Retinal pigment epithelial cell (primary cell): ENCODE measurements at regions not wholly inside any gene's neighbourhood (a gene's known extent, or its start where the extent isn't known, plus 50 kb on each side); places are given as distances from the start of the nearest gene placed in this dataset.

Experiments used
- DNase-seq: peaks from one replicate; pipeline ENCODE4 v3.0.0-alpha.2; 2010; ENCODE audit warnings: low read depth
- H3K4me3 ChIP-seq: 2 replicates; pipeline ENCODE4 v1.5.1; 2011; ENCODE audit warnings: mild to moderate bottlenecking, low read length, control low read depth, moderate library complexity
- TF ChIP-seq, protein P1 (sequence below): conservative IDR thresholded peaks from 2 replicates; pipeline ENCODE4 v1.5.1; 2011; ENCODE audit warnings: low read depth, low read length, control low read depth, inconsistent platforms

DNA sequence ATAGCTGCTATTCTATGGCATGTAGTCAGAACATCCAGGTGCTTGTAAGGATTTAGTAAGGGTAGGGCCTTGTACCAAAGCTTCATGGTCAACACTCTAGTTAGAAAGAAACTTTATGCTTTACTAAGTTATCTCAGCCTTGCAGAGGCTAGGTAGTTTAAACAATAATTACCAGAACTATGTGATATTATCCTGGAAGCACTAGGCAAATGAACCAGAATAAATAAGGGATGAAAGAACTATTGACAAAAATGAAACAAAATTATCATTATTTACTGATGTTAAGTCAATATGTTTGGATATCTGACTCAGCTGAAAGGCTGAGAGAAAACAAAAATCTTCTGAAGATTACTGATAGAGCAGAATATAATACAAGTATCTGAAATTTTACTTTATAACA is 1089.1 kb upstream of the RAG2 start:
- no peak for DNase-seq
- TF ChIP-seq, protein P1, sequence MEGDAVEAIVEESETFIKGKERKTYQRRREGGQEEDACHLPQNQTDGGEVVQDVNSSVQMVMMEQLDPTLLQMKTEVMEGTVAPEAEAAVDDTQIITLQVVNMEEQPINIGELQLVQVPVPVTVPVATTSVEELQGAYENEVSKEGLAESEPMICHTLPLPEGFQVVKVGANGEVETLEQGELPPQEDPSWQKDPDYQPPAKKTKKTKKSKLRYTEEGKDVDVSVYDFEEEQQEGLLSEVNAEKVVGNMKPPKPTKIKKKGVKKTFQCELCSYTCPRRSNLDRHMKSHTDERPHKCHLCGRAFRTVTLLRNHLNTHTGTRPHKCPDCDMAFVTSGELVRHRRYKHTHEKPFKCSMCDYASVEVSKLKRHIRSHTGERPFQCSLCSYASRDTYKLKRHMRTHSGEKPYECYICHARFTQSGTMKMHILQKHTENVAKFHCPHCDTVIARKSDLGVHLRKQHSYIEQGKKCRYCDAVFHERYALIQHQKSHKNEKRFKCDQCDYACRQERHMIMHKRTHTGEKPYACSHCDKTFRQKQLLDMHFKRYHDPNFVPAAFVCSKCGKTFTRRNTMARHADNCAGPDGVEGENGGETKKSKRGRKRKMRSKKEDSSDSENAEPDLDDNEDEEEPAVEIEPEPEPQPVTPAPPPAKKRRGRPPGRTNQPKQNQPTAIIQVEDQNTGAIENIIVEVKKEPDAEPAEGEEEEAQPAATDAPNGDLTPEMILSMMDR: no peak
- no peak overlapping the region for H3K4me3 ChIP-seq

DNA sequence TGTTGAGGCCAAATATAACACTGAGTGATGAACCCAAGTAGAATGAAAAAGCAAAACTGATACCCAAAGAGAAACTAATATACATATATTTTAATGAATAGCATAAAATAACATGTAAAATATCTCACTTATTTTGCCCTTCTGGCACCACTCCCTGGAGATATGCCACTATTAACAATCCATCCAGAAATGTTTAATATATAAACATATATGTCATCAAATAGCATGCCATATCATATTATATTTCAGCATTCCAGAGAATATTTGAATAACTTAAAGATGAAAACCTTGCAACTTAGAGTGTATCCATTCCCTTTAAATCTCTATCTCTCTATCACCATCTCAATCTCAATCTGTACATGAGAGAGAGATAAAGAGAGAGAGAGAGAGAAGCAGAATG is 1073.3 kb upstream of the RAG2 start:
- H3K4me3 ChIP-seq: no peak overlapping the region
- TF ChIP-seq, protein P1: no peak
- DNase-seq: no peak

DNA sequence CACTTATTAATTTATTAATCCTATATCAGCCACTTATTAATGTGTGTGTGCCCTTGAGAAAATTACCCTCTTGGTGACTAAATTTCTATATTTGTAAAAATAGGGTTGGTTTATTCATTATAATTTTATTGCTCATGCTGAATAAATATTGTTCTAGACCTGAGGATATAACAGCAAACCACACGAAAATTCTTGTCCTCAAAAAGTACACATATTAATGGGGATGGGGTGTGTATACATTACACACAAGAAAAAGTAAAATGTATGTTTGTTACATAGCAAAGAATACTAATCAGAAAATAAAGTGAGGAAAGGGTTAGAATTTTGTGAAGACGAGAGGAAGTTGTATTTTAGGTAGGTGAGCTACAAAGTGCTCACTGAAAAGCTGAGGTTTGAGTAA is 1068.9 kb upstream of the RAG2 start:
- DNase-seq: no peak
- H3K4me3 ChIP-seq: no peak overlapping the region
- TF ChIP-seq, protein P1: no peak

DNA sequence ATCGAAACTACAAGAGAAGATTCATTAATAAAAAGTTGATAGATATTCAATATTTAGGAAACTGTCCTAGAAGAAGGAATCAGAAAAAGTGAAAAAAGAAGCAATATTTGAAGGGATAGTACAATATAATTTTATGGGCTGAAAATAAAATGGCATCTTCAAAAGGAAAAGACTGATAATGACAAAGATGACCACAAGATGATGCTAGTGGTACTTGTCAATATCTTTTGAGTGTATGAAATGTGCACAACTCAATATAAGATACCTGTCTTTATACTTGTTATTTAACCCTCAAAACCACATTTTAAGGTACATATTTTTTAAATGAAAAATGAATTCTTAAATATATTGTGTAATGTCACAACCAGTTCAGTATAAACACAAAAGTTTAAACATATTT is 1059.6 kb upstream of the RAG2 start:
- DNase-seq: no peak
- TF ChIP-seq, protein P1: peak; percentile 19
- H3K4me3 ChIP-seq: no peak overlapping the region

DNA sequence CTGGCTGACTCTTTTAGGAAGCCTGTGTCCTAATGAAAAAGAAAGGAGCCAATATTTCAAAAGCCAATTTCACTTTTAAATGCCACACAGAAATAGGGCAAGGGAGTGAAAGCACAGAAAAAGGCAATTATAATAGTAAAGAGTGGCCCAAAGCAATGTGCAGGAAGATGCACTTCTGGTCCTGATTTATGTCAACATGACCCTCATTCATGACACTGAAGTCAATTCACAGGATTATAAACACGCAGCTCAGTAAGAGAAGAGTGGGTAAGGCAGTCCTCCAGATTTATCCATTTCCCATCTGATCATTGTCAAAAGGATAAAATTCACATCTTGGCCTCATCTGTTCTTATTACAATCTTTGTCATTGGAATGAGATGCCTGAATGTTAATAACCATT is 1049.7 kb upstream of the RAG2 start:
- no peak for DNase-seq
- TF ChIP-seq, protein P1: no peak
- no peak overlapping the region for H3K4me3 ChIP-seq

GRCh38 chr11:37643968-37644367 is 1045.9 kb upstream of the RAG2 start:
- H3K4me3 ChIP-seq: no peak overlapping the region
- TF ChIP-seq, protein P1: no peak
- no peak for DNase-seq

DNA sequence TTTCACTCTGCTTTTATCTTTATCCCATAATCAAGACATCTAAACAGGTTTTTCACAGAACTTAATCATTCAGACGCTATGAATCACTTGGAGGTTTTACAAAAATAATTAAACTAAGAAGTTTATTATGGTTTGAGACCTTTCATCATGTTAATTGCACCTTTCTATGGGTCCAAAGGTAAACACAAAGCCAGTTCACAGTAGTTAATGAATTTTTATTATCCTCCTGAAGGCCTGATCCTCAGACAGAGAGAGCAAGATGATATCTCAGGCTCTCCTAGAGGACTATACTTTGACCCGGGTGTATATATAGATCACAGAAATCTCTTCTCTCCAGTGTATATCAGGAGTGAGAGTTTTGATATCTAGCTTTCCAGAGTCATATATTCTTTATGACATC is 1044.3 kb upstream of the RAG2 start:
- H3K4me3 ChIP-seq: no peak overlapping the region
- TF ChIP-seq, protein P1: no peak
- DNase-seq: no peak
